Stimulated activated CD8-positive, alpha-beta memory T cell treated with anti-CD3 and anti-CD28 coated beads, Interleukin-12 subunit alpha, Interleukin-12 subunit beta, amount 100 ng/mL, for 1 hour (primary cell): ENCODE measurements at regions not wholly inside any gene's neighbourhood (a gene's known extent, or its start where the extent isn't known, plus 50 kb on each side); places are given as distances from the start of the nearest gene placed in this dataset.

ENCODE experiments used
- DNase-seq: peaks from one replicate; pipeline ENCODE4 v3.0.0-alpha.2; 2020; ENCODE audit warnings: low read depth

GRCh38 chr12:127533353-127533752 lies 733.6 kb upstream of the TMEM132C start:
- DNase-seq: no peak

- no peak for DNase-seq
Measured at GRCh38 chr12:127536833-127537428, 730.0 kb upstream of the TMEM132C start.

GRCh38 chr12:127538316-127538715 lies 728.7 kb upstream of the TMEM132C start:
- DNase-seq: no peak

GRCh38 chr12:127539226-127539858 lies 727.6 kb upstream of the TMEM132C start:
- DNase-seq: no peak

- no peak for DNase-seq
Measured at GRCh38 chr12:127542391-127542790, 724.6 kb upstream of the TMEM132C start.

- DNase-seq: no peak
Measured at GRCh38 chr12:127542931-127543330, 724.0 kb upstream of the TMEM132C start.

GRCh38 chr12:127546721-127547505 lies 720.1 kb upstream of the TMEM132C start:
- no peak for DNase-seq

GRCh38 chr12:127548123-127548553 lies 718.8 kb upstream of the TMEM132C start:
- DNase-seq: no peak

- no peak for DNase-seq
Measured at GRCh38 chr12:127550271-127550670, 716.7 kb upstream of the TMEM132C start.

- DNase-seq: no peak
Measured at GRCh38 chr12:127552838-127553237, 714.1 kb upstream of the TMEM132C start.

- DNase-seq: no peak
Measured at GRCh38 chr12:127555071-127555470, 711.9 kb upstream of the TMEM132C start.

GRCh38 chr12:127556231-127556886 lies 710.6 kb upstream of the TMEM132C start:
- DNase-seq: no peak

- DNase-seq: no peak
Measured at GRCh38 chr12:127558361-127558760, 708.6 kb upstream of the TMEM132C start.

GRCh38 chr12:127559349-127560040 lies 707.5 kb upstream of the TMEM132C start:
- DNase-seq: no peak

GRCh38 chr12:127560041-127560478 lies 706.9 kb upstream of the TMEM132C start:
- DNase-seq: no peak

GRCh38 chr12:127562816-127563215 lies 704.2 kb upstream of the TMEM132C start:
- no peak for DNase-seq

GRCh38 chr12:127565241-127565640 lies 701.7 kb upstream of the TMEM132C start:
- DNase-seq: no peak

- DNase-seq: no peak
Measured at GRCh38 chr12:127567531-127567930, 699.4 kb upstream of the TMEM132C start.

GRCh38 chr12:127570387-127570786 lies 696.6 kb upstream of the TMEM132C start:
- no peak for DNase-seq

- no peak for DNase-seq
Measured at GRCh38 chr12:127570793-127571360, 696.1 kb upstream of the TMEM132C start.

GRCh38 chr12:127571578-127571977 lies 695.4 kb upstream of the TMEM132C start:
- DNase-seq: no peak

GRCh38 chr12:127579446-127579845 lies 687.5 kb upstream of the TMEM132C start:
- DNase-seq: no peak
